IMR-90 (cell line): ENCODE measurements at regions not wholly inside any gene's neighbourhood (a gene's known extent, or its start where the extent isn't known, plus 50 kb on each side); places are given as distances from the start of the nearest gene placed in this dataset.

Experiments used
- ATAC-seq: fragments of 200-7000 bp; cut with Tn5 transposase; 2 replicates; pipeline ENCODE4 v1.9.1; 2020; ENCODE audit warnings: low read depth, mild to moderate bottlenecking, moderate library complexity
- BruUV-seq: library from RNA; stranded (reverse); fragments of 400-500 nt; replicated peaks from 2 replicates; lab custom pipeline; 2021; lab: Mats Ljungman, UMichigan
- CTCF ChIA-PET: fragments of 300-600 bp; formaldehyde crosslinking; extraction: SDS; loops from one replicate; lab custom pipeline; 2021; ENCODE audit warnings: antibody characterized with exemption; lab: Yijun Ruan, JAX
- POLR2A ChIA-PET: fragments of 300-600 bp; sonication (Branson Sonifier 250); formaldehyde crosslinking; loops from one replicate; lab custom pipeline; 2022; ENCODE audit warnings: antibody characterized with exemption; ENCODE audit not compliant: unreplicated experiment; lab: Charles Lee
- DNase-seq: peaks from one replicate; pipeline ENCODE4 v3.0.0; 2013
- H2AFZ ChIP-seq: replicated peaks from 2 replicates; pipeline ENCODE3; 2013; ENCODE audit warnings: low read length, mild to moderate bottlenecking; ENCODE audit not compliant: poor library complexity
- H2AK5ac ChIP-seq: 2 replicates; pipeline ENCODE4 v1.6.1; 2013; ENCODE audit warnings: low read depth, low read length, inconsistent platforms
- H2AK9ac ChIP-seq: replicated peaks from 2 replicates; pipeline ENCODE3; 2013; ENCODE audit warnings: mild to moderate bottlenecking, low read depth, low read length, moderate library complexity; ENCODE audit not compliant: poor library complexity
- H2BK120ac ChIP-seq: 2 replicates; pipeline ENCODE4 v1.6.1; 2013; ENCODE audit warnings: low read depth, low read length, inconsistent platforms
- H2BK15ac ChIP-seq: 3 replicates; pipeline ENCODE4 v1.6.1; 2013; ENCODE audit warnings: low read depth, low read length, inconsistent platforms
- H2BK20ac ChIP-seq: 2 replicates; pipeline ENCODE4 v1.6.1; 2013; ENCODE audit warnings: low read depth, mild to moderate bottlenecking, inconsistent platforms, low read length, moderate library complexity
- H2BK5ac ChIP-seq: 2 replicates; pipeline ENCODE4 v1.6.1; 2013; ENCODE audit warnings: mild to moderate bottlenecking, low read depth, low read length, inconsistent platforms; ENCODE audit not compliant: poor library complexity, severe bottlenecking
- H3K14ac ChIP-seq: replicated peaks from 2 replicates; pipeline ENCODE4 v1.6.1; 2013; ENCODE audit warnings: low read depth, low read length, inconsistent platforms
- H3K18ac ChIP-seq: 2 replicates; pipeline ENCODE4 v1.6.1; 2013; ENCODE audit warnings: low read depth, low read length, control low read depth
- H3K23ac ChIP-seq: 2 replicates; pipeline ENCODE4 v1.6.1; 2013; ENCODE audit warnings: low read depth, low read length, inconsistent platforms
- H3K27ac ChIP-seq: 2 replicates; pipeline ENCODE4 v1.5.1; 2013; ENCODE audit warnings: mild to moderate bottlenecking, control low read depth, low read length; ENCODE audit not compliant: insufficient read depth
- H3K27me3 ChIP-seq: 2 replicates; pipeline ENCODE4 v1.6.1; 2013; ENCODE audit warnings: low read length; ENCODE audit not compliant: control insufficient read depth, insufficient read depth
- H3K36me3 ChIP-seq: 2 replicates; pipeline ENCODE4 v1.6.1; 2013; ENCODE audit warnings: low read length, mixed read lengths; ENCODE audit not compliant: control insufficient read depth, insufficient read depth
- H3K4ac ChIP-seq: 2 replicates; pipeline ENCODE4 v1.6.1; 2013; ENCODE audit warnings: low read depth, low read length, inconsistent platforms
- H3K4me1 ChIP-seq: 2 replicates; pipeline ENCODE4 v1.6.1; 2013; ENCODE audit warnings: low read length, mixed read lengths; ENCODE audit not compliant: control insufficient read depth, insufficient read depth
- H3K4me2 ChIP-seq: 2 replicates; pipeline ENCODE4 v1.6.1; 2013; ENCODE audit warnings: low read depth, mild to moderate bottlenecking, control low read depth, low read length, moderate library complexity
- H3K4me3 ChIP-seq: 2 replicates; pipeline ENCODE4 v1.5.1; 2013; ENCODE audit warnings: low read depth, mild to moderate bottlenecking, control low read depth, low read length, moderate library complexity; ENCODE audit not compliant: insufficient read depth
- H3K56ac ChIP-seq: 2 replicates; pipeline ENCODE4 v1.6.1; 2013; ENCODE audit warnings: low read length, inconsistent platforms; ENCODE audit not compliant: insufficient read depth; ENCODE audit errors: extremely low read depth
- H3K79me1 ChIP-seq, 2 experiments: 2 replicates each; pipeline ENCODE4 v1.6.1; 2013; ENCODE audit warnings: low read length in 2 of 2, inconsistent platforms in 1 of 2, low read depth in 1 of 2
- H3K9ac ChIP-seq: 2 replicates; pipeline ENCODE4 v1.6.1; 2013; ENCODE audit warnings: low read depth, low read length, control low read depth
- H3K9me1 ChIP-seq: 2 replicates; pipeline ENCODE4 v1.6.1; 2013; ENCODE audit warnings: low read length, inconsistent platforms; ENCODE audit not compliant: insufficient read depth
- H3K9me3 ChIP-seq: 2 replicates; pipeline ENCODE4 v1.6.1; 2013; ENCODE audit warnings: low read length; ENCODE audit not compliant: control insufficient read depth, insufficient read depth
- H4K20me1 ChIP-seq: 2 replicates; pipeline ENCODE4 v1.6.1; 2013; ENCODE audit warnings: low read length, inconsistent platforms; ENCODE audit not compliant: insufficient read depth
- H4K5ac ChIP-seq: 2 replicates; pipeline ENCODE4 v1.6.1; 2013; ENCODE audit warnings: mild to moderate bottlenecking, low read depth, low read length, control low read depth
- H4K8ac ChIP-seq, 2 experiments: 2 replicates each; pipeline ENCODE4 v1.6.1; 2013; ENCODE audit warnings: low read depth in 2 of 2, low read length in 2 of 2, control low read depth in 1 of 2, inconsistent platforms in 1 of 2
- H4K91ac ChIP-seq: 2 replicates; pipeline ENCODE4 v1.6.1; 2013; ENCODE audit warnings: low read depth, low read length, inconsistent platforms; ENCODE audit not compliant: insufficient read depth
- BHLHE40 ChIP-seq: fragments of 150-350 bp; IDR thresholded peaks from 2 replicates; pipeline ENCODE4 v1.6.1; 2016; ENCODE audit warnings: mild to moderate bottlenecking, low read depth, low read length
- CEBPB ChIP-seq: IDR thresholded peaks from 2 replicates; pipeline ENCODE4 v1.6.1; 2012; ENCODE audit warnings: low read depth, low read length, improper control_type of control experiment
- CHD1 ChIP-seq: IDR thresholded peaks from 2 replicates; pipeline ENCODE4 v1.6.1; 2012; ENCODE audit warnings: low read depth, low read length, improper control_type of control experiment
- FOS ChIP-seq: fragments of 150-350 bp; IDR thresholded peaks from 2 replicates; pipeline ENCODE4 v1.6.1; 2016; ENCODE audit warnings: low read depth, low read length
- MAFK ChIP-seq: IDR thresholded peaks from 2 replicates; pipeline ENCODE4 v1.6.1; 2012; ENCODE audit warnings: low read depth, low read length, improper control_type of control experiment
- MAZ ChIP-seq: IDR thresholded peaks from 2 replicates; pipeline ENCODE4 v1.6.1; 2012; ENCODE audit warnings: low read depth, mild to moderate bottlenecking, low read length, improper control_type of control experiment, moderate library complexity, borderline replicate concordance
- MXI1 ChIP-seq: IDR thresholded peaks from 2 replicates; pipeline ENCODE4 v1.6.1; 2012; ENCODE audit warnings: low read depth, mild to moderate bottlenecking, low read length, moderate library complexity, borderline replicate concordance
- NFE2L2 ChIP-seq: fragments of 150-350 bp; IDR thresholded peaks from 2 replicates; pipeline ENCODE4 v1.6.1; 2016; ENCODE audit warnings: low read depth, mild to moderate bottlenecking, low read length
- RAD21 ChIP-seq: IDR thresholded peaks from 2 replicates; pipeline ENCODE4 v1.6.1; 2012; ENCODE audit warnings: low read length, improper control_type of control experiment
- RFX5 ChIP-seq: IDR thresholded peaks from 2 replicates; pipeline ENCODE4 v1.8.0; 2012; ENCODE audit warnings: low read depth, mild to moderate bottlenecking, low read length, moderate library complexity
- WGBS, 2 experiments: methylation state at CpG; one replicate each; pipeline versions ENCODE4 v1.1.5 to v1.1.7; 2013; ENCODE audit warnings: missing lambda C conversion rate in 2 of 2; ENCODE audit not compliant: insufficient read length in 1 of 2; ENCODE audit errors: extremely low coverage in 2 of 2; 5-methylcytosine and 5-hydroxymethylcytosine counted together
- dilution Hi-C: fragments of 300-500 bp; cut with HindIII; formaldehyde crosslinking; loops from one replicate; pipeline ENCODE4 v1.14.3; 2018; ENCODE audit warnings: low sequenced_read_pairs; ENCODE audit not compliant: unreplicated experiment
- in situ Hi-C: fragments of 300-500 bp; cut with MboI; formaldehyde crosslinking; loops from 3 replicates; pipeline ENCODE4 v1.14.3; 2019; ENCODE audit warnings: low sequenced_read_pairs, inconsistent platforms, mixed read lengths
- intact Hi-C: fragments of 100-400 bp; cut with micrococcal nuclease; formaldehyde crosslinking; loops from 2 replicates; pipeline ENCODE4 v1.10.0; 2022

GRCh38 chr14:41289025-41289424 is 317.7 kb upstream of the LRFN5 start:
- Histone ChIP-seq H4K91ac (no peak overlapping the region), H4K5ac (no peak overlapping the region), H2BK5ac (no peak overlapping the region), H3K79me1 (no peaks in the 10 kb centered on the region), H3K27me3 (no peaks in the 10 kb centered on the region), H2AK5ac (no peak overlapping the region), H3K9me1 (no peaks in the 10 kb centered on the region), H3K4me3 (no peak overlapping the region), H4K20me1 (no peaks in the 10 kb centered on the region), H3K27ac (no peak overlapping the region), H3K56ac (no peak overlapping the region), H3K4ac (no peak overlapping the region), H4K8ac (no peak overlapping the region), H3K9ac (no peak overlapping the region), H2BK120ac (no peak overlapping the region), H3K18ac (no peak overlapping the region), H2BK15ac (no peak overlapping the region), H2AFZ (no peak overlapping the region), H3K23ac (no peak overlapping the region), H3K9me3 (peaks cover 4% of the 10 kb centered on the region; the same call in 1 of the 2 replicates), H3K4me2 (no peak overlapping the region), H3K14ac (no peak overlapping the region), H3K36me3 (no peaks in the 10 kb centered on the region), H2AK9ac (no peak overlapping the region), H2BK20ac (no peak overlapping the region), H3K4me1 (no peaks in the 10 kb centered on the region)
- CTCF ChIA-PET, result no interaction called here
- in situ Hi-C loops, result no loop called here
- DNase-seq, result no peak
- TF ChIP-seq RFX5 (no peak), BHLHE40 (no peak), MXI1 (no peak), FOS (no peak), NFE2L2 (no peak), MAZ (no peak), RAD21 (no peak), CHD1 (no peak), MAFK (no peak), CEBPB (no peak)
- ATAC-seq, result no peak
- intact Hi-C loops, result loop anchor here (10.0 kb wide), 1 partner anchor 316 kb away; the partner anchor contains the start of gene LRFN5
- dilution Hi-C loops, result no loop called here
- POLR2A ChIA-PET, result no interaction called here
- no TSS peak for BruUV-seq
- WGBS, 2 experiments, result no CpG with 5 or more reads among the region's 5 CpGs
